HG03565 (cell line): ENCODE measurements at regions not wholly inside any gene's neighbourhood (a gene's known extent, or its start where the extent isn't known, plus 50 kb on each side); places are given as distances from the start of the nearest gene placed in this dataset.

ENCODE experiments used
- ATAC-seq: cut with Tn5 transposase; IDR thresholded peaks from one replicate; pipeline ENCODE4 v1.9.1; 2021; ENCODE audit warnings: mild to moderate bottlenecking, moderate library complexity; ENCODE audit not compliant: unreplicated experiment

DNA sequence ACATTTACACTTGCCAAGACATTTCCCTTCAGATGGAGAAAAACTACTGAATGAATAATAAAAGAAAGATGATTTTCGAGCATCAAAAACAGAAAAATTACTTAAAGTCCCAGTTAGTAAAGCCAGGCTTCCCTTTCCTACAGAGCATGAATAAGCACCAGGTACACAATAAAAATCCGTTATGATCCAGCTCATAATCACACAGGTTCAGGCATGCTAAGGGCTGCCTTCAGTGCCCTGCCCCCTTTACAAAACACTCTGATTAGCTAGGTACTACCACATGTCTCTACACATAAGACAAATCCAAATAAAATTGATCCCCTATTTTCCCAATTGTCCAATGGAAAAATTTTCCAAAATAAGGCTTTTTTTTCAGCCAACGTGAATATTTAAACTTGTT is 413.2 kb upstream of the LRATD1 start:
- ATAC-seq: no peak

DNA sequence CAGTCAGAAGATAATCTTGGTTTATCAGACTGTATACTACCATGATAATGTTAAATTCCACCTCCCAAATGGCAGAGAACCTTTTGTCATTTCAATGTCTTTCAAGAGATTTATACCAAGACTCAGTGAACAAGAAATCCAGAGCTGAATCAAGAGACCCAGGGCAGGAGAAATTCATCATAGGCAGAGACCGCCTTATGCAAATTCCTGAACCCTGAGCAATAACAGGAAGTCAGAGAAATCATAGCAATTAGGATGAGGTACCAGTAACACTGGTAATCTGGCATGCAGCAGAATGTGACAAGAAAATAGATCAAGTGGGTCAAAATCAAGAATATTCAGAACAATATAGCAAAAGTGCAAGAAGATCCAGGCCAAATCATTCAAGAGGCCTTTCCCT is 412.4 kb upstream of the LRATD1 start:
- no peak for ATAC-seq

DNA sequence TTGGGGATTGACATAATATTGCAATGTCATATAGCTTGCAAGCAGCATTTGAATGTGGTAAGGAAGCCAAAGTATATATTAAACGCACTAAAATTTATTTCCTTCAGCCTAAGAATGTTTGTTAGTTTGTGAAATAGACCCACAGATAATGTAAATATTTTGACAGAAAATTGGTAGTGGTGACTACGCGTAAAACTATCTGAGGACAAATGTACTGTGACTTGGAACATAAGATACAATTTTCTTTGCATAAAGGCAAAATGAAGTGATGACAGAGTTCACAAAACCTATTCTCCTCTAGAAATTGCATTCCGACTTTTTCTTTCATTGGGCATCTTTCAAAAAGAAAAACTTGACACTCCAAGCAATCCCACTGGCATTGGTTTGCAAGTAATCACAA is 411.1 kb upstream of the LRATD1 start:
- ATAC-seq: no peak

DNA sequence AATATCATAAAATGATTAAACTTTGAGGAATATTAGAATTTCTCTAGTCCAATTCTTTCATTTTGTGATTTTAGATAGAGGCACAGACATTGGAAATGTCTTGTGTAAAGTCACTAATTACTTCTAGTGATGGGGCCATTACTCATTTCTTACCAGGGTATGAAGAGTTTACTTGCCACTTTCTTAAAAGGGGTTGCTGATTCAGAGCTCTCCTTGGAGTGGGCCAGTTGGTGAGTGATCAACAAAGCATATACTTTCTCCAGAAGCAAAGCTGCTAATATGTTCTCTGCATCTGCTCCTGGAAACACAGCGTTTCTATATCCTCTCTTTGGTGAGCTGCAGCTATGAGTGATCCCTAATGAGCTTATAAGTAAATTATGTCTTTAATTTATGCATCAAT is 408.9 kb upstream of the LRATD1 start:
- no peak for ATAC-seq

DNA sequence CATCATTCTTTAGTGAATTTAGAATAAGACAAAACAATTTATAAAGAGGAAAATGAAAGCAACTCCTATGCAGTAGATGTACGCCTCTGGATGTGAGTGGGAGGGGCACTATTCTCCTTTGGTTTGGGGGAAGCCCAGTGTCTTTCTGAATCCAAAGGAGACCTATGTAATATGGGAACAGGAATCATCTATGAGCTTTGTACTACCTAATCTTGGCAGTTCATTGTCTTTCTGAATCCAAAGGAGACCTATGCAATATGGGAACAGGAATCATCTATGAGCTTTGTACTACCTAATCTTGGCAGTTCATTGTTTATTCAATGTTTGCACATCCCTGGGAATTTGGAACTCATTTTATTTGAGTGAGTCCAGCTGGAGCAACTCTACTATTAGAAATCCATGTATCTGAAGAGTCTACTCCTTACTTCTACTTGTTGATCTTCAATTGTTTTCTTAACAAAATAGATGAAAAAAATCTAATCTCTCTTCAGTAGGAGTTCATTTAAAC is 401.1 kb upstream of the LRATD1 start:
- ATAC-seq: no peak

DNA sequence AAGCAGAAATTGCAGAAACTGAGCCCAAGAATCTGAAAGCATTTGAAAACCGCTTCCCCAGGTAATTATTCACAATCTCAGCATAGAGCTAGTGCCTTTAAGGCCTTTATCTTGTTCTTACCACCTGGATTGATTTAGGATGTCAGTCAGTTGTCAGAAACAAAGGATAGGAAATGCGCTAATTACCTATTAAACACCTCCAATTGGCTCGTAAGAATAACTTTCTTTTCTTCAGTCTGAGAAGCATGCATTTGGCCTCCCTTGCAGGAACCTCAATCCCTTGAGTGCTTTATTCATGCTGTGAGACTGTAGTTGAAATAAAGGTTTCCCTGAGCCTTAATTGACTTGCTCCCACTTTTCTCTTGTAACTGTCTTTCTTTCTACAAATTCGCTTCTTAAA is 400.3 kb upstream of the LRATD1 start:
- no peak for ATAC-seq

DNA sequence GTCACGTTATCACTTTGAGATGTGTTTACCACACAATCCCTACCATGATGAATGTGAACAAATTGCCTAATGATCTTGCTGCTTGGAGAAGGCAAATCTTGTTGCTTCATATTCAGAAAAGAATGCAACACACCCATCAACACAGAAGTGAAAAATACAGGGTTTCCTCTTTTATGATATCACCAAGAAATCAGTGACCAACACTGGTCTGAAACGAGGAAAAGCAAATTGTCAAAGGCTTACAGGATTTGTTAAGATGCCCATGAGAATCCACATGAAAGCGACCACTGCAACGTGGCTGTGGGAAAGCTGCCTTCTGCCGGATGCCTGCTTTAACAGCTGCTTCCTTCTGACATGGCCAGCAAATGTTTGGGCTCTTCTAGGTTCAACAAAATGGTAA is 397.6 kb upstream of the LRATD1 start:
- no peak for ATAC-seq

DNA sequence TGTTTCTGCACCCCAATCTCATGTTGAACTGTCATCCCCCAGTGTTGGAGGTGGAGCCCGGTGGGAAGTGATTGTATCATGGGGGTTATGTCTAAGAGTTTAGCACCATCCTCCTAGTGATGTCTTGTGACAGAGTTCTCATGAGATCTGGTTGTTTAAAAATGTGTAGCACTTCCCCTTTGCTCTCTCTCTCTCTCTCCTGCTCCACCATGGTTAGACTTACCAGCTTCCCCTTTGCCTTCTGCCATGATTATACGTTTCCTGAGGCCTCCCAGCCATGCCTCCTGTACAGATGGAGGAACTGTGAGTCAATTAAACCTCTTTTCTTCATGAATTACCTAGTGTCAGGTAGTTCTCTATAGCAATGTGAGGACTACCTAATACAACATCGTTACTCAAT is 396.9 kb upstream of the LRATD1 start:
- ATAC-seq: no peak

DNA sequence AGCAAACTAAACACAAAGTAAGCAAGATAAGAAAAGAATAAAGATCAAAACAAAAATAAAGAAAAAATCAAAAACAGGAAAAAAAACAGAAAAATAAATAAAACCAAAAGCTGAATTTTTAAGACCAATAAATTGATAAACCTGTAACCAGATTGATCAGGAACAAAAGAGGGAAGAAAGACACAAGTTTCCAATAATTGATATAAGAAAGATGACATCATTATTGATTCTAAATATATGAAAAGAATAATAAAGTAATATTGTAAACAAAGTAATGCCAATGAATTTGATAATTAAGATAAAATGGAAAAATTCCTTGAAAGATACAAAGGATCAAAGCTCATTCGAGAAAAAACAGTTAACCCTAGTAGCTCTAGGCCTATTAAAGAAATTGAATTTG is 394.6 kb upstream of the LRATD1 start:
- ATAC-seq: no peak

DNA sequence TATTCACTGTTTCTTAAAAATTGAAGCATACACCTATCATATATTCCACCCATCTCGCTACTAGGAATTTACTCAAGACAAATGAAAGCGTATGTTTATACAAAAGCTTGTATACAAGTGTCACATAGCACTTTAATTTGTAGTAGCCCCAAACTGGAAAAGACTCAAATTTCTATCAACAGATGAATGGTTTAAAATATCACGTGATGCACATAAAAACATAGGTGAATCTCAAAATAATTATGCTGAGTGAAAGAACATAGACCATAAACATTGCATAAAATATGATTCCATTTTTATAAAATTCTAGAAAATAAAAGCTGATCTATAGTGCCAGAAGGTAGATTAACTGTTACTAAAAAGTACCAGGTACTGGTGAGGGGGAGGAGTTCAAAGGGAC is 392.9 kb upstream of the LRATD1 start:
- ATAC-seq: no peak

DNA sequence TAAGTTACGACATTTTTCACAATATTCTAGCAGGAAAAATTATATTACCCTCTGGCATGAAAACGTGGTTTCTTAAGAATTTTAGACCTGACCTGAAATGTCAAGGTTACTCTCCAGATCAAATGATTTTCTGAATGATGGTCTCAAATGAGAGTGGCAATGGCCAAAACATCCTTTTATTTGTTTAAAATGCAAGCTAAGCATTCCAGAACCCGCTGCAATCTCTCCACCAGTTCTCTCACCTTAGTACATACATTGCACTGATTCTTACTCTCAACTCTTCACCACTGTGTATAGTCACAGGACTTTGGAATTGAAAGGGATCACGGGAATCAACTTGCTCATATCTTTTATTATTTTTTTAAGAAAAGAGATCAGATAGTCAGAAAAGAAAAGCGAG is 391.6 kb upstream of the LRATD1 start:
- no peak for ATAC-seq

DNA sequence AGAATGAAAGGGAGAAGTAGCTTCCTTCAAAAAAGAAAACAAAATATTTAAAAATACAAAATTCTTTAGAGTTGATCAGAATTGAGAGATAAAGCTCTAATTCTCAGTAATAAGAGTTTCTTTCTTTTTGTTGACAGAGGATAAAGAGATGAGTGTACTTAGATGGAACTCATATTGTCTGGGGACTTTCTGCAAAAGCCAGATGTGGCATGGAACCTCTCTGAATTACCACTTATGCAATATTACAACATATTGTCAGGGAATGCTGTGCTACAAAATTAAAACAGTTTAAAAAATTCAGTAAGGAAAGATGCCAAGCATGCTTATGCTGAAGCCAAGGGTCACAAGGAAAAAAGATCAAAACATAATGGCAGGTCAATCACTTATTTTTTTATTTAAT is 386.6 kb upstream of the LRATD1 start:
- ATAC-seq: no peak

DNA sequence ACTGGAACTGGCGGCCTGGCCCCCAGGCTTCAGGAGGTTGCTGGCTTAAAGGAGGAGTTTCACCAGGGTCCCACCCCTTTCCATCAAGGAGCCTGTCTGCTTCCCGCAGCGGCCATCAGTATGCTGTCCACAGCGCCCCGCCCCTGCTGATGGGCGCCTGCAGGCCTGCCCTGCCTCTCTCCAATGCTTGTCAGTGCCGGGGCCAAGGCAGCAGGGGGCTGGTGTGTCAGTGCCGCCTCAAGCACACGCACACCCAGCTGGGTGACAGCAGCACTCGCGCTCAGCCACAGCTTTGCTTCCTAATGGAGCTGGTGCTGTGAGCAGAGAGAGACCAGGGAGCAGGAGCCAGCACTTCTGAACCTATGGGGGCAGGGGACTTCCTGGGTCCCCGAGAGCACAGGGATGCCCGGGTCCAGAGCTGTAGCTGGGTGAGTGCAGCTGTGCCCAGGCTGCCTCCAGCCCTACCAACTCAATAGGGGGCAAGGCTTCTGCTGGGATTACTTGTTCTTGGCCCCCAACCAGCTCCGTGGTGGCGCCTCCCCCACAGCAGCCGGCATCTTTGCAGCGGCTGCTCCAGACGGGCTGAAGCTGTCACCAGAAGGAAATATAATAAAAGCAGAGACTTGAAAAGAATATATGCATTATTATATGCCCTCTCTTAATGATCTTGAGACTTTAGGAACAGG is 377.2 kb upstream of the LRATD1 start:
- ATAC-seq: no peak

DNA sequence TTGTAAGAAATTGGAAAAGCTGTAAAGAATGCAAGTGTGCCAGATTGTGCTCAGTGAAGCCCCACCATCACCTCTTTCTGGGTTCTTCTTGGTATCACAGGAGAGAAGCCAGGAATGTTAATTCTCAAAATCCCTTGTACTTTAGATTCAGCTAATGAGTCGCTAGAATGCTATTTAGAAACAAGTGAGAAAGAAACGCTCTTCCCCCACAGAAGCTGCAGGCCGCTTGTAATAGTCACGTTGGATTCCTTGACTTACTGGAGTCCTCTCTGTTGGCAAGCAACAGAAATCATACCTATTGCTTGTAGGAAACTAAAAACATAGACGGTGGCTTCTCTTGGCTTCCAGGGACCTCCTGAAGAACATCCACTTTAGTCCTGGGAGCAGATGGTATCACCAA is 375.6 kb upstream of the LRATD1 start:
- no peak for ATAC-seq

DNA sequence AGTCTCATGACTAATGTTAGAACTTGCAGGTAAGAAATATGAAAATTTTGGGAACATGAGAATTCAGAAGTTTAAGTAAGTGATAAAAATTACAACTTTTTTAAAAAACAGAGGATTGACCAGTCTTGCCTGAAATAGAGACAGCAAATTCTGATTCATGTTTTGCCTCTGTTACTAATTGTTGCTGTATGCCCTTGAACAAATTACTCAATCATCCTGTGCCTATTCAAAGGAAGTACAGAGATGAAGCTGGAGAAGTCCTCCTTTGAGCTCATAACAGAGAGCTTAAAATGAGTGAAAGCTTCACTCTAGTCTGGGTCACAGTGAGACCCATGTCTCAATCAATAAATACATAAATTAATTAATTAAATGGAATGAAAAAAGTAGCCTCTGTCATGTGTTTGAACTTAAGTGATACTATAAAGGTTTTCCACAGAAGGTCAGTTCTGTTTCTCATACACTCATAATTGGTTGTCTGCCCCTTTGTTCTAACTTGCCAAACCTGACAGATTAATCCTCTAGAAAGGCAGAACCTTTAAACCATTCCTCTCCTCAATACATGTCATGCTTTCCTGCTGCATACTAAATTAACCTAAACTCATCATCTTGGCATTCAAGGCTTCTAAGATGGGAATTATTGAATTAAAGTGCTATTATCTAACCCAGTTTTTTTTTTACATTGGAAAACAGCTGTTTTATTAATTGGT is 374.6 kb upstream of the LRATD1 start:
- ATAC-seq: no peak

DNA sequence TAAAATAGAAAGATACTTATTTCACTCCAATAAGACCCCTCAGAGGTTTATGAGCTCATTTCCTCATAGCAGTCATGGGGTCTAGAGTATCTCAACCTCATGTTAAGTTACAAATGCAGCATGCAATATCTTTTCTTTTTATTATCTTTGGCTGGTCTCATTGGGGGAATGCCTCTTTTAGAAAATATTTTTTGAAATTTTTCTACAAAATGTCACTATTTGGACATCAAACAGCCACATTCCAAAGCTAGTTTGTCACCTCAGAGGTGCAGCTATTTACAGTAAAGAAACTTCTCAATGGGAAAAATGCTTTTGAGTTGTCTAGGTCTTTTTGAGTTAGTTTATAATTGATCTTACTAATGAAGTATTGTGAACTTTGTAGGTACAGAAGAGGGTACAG is 370.7 kb upstream of the LRATD1 start:
- ATAC-seq: no peak

DNA sequence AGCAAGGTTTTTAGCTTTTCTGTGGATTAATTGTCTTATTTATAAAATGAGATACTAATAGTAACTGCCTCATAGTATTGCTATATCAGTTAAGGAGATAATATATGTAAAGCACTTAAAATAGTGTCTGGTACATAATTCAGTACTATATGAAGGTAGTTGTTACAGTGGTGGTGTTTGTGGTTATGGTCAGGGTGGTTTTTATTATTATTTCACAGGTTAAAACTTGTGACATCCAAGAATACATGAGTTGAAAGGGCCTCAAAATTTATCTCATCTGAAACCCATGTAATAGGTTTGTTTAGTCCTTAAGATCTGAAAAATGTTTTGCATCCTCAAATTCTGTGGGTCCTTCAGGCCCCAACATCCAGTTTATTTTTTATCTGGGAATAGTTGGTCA is 369.5 kb upstream of the LRATD1 start:
- no peak for ATAC-seq

DNA sequence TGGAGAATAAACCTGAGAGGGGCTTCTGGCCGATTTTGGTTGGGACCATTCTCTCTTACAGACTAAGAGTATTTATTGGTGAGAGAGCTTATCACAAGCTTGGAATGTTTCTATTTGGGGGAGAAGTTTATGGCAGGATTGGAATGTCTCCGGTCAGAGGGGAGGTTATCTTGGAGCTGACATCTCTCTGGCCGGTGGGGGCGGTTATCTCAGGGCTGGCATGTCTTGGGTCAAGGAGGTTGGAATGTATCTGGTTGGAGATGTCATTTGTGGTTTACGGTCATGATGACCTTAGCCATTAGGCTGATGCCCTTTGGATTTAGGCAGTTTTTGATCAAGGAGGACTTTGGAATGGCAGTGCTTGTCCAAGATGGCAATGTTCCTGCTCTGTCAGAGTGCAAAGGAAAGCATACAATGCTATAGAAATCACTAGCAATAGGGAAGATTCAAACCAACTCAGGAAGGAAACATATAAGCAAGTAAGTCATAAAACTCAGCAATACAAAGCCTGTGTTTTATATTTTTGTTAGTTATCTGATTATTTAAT is 362.4 kb upstream of the LRATD1 start:
- ATAC-seq: no peak

DNA sequence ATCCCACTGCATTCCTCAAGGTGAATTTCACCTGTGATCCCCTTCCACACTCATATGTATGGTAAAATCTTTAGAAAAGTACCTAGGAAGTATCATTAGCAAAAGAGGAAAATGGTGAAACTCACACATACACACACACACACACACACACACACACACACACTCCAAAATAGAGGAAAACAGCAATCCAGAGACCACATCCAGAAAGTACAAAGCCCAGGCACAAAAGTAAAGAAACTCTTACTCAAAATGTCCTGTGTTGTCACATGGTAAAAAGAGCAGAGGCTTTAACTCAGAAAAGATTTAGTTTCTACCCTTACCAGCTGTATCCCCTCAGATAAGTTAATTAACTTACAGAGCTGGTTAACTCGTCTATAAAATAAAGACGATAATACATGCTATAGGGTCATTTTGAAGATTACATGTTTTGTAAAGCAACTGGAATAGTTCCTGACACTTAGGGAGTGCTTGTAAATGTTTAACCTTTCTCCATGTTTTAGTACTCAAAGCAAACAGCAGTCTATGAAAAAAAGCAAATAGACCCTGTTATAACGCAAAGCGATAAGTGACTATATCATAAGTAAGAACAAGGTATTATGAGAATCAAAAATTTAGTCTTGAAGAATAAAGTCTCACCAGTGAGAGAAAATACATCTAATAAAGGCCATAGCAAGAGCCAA is 360.0 kb upstream of the LRATD1 start:
- no peak for ATAC-seq

DNA sequence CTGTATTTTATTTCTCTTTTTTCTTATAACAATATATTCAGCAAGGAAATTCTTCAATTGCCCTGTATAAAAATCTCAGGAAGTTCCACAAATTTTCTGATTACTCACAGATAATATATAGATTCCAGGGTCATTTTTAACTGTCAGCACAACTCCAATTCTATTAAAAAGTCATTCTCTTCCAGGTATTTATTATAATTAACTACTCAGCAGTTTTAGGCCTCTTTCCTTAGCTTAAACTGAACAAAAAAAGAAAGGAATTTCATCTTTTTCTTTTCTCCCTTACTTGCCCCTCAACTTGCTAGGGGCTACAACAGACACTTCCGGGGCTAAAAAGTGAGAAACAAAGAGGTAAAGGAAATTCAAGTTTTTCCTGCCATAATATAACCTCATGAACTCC is 358.9 kb upstream of the LRATD1 start:
- no peak for ATAC-seq

DNA sequence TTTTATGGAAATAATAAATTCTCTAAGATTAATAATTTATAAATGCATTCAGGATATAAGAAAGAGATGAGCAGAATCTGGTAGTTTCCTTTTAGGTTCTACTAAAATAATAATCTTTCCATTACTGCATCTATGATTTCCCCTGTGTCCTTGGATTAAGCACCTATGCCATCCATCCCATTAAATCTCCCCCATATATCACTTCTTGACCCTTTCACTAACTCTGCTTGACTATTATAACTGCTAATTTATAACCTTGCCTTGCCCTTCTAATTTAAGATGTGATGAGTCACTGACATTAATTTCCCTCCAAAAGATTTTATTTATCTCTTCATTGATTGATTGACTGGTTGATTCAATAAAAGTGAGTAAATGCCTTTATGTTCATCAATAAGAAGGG is 348.3 kb upstream of the LRATD1 start:
- no peak for ATAC-seq

DNA sequence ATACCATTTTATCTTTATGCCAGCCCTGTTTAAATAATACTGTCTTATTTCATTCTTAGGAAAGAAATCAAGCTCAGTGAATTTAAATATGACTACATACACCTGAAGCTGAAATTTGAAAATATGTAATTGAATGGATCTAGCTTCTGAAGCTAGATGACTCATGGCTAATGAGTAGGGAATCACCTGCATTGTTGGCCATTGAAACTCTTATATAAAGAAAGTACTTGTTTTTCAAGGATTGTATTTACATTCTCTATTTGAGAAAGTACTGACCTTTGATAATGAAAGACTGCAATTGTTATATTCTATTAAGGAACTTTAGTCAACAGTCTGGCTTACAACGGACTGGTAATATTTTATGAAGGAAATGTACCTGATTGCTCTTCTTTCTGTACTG is 346.7 kb upstream of the LRATD1 start:
- ATAC-seq: no peak
